SJSA1 (cell line): ENCODE measurements at regions not wholly inside any gene's neighbourhood (a gene's known extent, or its start where the extent isn't known, plus 50 kb on each side); places are given as distances from the start of the nearest gene placed in this dataset.
A peak's percentile ranks its signal among the peaks of the same experiment; 100 is the strongest.
"Not testable (repeated sequence)": the region's sequence is repeated elsewhere in the genome, so short reads cannot be mapped to it uniquely, and the experiment has no call there.

Experiments used
- DNase-seq, 2 experiments: peaks; one replicate each; pipeline ENCODE4 v3.0.0-alpha.2; 2015 to 2020; ENCODE audit warnings: low spot score in 2 of 2, low read depth in 1 of 2
- H3K27ac ChIP-seq: fragments of 250-450 bp; sonication (Bioruptor Pico); 2 replicates; pipeline ENCODE4 v1.5.1; 2020; ENCODE audit warnings: mild to moderate bottlenecking, moderate library complexity
- H3K27me3 ChIP-seq: fragments of 250-450 bp; sonication (Bioruptor Pico); replicated peaks from 2 replicates; pipeline ENCODE4 v1.5.1; 2020; ENCODE audit warnings: mild to moderate bottlenecking, moderate library complexity
- H3K36me3 ChIP-seq: fragments of 250-450 bp; sonication (Bioruptor Pico); 2 replicates; pipeline ENCODE4 v1.5.1; 2020; ENCODE audit warnings: mild to moderate bottlenecking
- H3K4me1 ChIP-seq: fragments of 250-450 bp; sonication (Bioruptor Pico); replicated peaks from 2 replicates; pipeline ENCODE4 v1.6.1; 2021; ENCODE audit warnings: mild to moderate bottlenecking
- H3K4me3 ChIP-seq: fragments of 250-450 bp; sonication (Bioruptor Pico); 2 replicates; pipeline ENCODE4 v1.5.1; 2020; ENCODE audit warnings: mild to moderate bottlenecking
- H3K9me3 ChIP-seq: fragments of 250-450 bp; sonication (Bioruptor Pico); replicated peaks from 2 replicates; pipeline ENCODE4 v1.5.1; 2020; ENCODE audit warnings: mild to moderate bottlenecking

- H3K27ac ChIP-seq: no peak overlapping the region
- H3K27me3 ChIP-seq: no peaks in the 10 kb centered on the region
- H3K36me3 ChIP-seq: no peaks in the 10 kb centered on the region
- no peak overlapping the region for H3K4me3 ChIP-seq
- H3K4me1 ChIP-seq: no peaks in the 10 kb centered on the region
- no peak for DNase-seq
- H3K9me3 ChIP-seq: no peaks in the 10 kb centered on the region
Observed at GRCh38 chrX:1002611-1003010, 209.8 kb downstream of the CRLF2 start.

- no peaks in the 10 kb centered on the region for H3K4me1 ChIP-seq
- H3K9me3 ChIP-seq: 0 out of 2 replicates have a peak, but pooled peaks cover 4% of the 10 kb centered on the region
- no peak for DNase-seq
- no peaks in the 10 kb centered on the region for H3K36me3 ChIP-seq
- H3K27me3 ChIP-seq: no peaks in the 10 kb centered on the region
- H3K4me3 ChIP-seq: no peak overlapping the region
- no peak overlapping the region for H3K27ac ChIP-seq
Observed at GRCh38 chrX:997631-998137, 214.8 kb downstream of the CRLF2 start.

GRCh38 chrX:994780-995179, 217.7 kb downstream of the CRLF2 start:
- Histone ChIP-seq H3K27ac (no peak overlapping the region), H3K9me3 (peaks cover 8% of the 10 kb centered on the region), H3K4me3 (no peak overlapping the region), H3K27me3 (no peaks in the 10 kb centered on the region), H3K4me1 (no peaks in the 10 kb centered on the region), H3K36me3 (no peaks in the 10 kb centered on the region)
- DNase-seq: no peak

DNA sequence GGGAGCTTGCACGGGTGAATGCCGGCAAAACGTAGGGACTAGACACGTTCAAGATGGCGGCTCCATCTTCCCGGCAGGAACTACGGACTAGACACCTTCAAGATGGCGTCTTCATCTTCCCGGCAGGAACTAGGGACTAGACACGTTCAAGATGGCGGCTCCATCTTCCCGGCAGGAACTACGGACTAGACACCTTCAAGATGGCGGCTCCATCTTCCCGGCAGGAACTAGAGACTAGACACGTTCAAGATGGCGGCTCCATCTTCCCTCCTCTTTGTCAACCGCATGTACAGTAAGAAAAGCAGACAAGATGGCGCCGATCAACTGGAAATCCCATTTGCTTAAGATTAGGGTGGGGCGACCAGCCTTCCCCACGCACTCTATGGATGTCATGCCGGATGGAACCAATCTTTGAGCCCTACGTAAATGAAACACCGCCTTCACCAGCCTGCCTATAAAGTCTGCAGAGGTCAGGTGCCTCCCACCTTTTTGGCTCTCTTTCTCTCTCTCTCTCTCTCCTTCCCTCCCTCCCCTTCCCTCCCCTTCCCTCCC, 222.4 kb downstream of the CRLF2 start:
- Histone ChIP-seq H3K27me3 (no peaks in the 10 kb centered on the region), H3K4me3 (no peak overlapping the region), H3K9me3 (peaks cover 8% of the 10 kb centered on the region), H3K4me1 (no peaks in the 10 kb centered on the region), H3K36me3 (no peaks in the 10 kb centered on the region), H3K27ac (no peak overlapping the region)
- DNase-seq: no peak

GRCh38 chrX:988530-988929, 223.9 kb downstream of the CRLF2 start:
- H3K9me3 ChIP-seq, H3K27me3 ChIP-seq: not testable (repeated sequence)

DNA sequence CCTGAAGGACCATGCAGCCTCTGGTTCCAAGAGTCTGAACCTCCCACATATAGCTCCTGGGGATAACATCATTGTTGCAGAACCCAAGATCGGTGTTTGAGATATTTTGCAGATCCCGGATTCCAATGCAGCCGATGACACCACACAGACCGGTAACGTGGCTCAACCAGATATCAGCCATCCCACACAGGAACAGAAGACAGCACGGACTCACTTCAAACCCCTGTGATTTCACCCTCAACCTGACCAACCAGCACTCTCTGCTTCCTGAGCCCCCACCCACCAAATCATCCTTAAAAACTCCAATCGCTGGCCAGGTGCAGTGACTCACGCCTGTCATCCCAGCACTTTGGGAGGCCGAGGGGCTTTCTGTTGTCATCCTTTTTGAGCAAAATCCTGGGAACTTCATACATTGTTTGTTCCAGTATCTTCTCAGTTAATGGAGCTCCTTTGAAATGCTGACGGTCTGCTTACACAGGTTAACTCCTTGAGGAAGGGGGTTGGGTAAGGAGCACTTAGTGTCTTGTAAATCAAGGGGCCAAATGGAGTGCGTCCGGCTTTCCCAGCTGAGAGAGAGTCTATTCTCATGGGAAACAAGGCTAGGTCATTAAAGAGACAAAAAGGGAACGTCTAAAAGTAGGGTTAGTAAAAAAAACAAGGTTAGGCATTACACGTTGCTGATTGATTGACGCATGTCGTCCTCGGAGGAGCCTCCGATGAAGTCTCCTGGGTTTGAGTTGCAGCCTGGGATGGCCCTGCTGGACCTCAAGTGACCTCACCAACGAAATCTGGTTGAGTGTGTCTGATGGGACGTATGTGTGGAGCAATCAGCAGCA, 230.4 kb downstream of the CRLF2 start:
- H3K27ac ChIP-seq: no peak overlapping the region
- no peaks in the 10 kb centered on the region for H3K36me3 ChIP-seq
- H3K9me3 ChIP-seq: no peaks in the 10 kb centered on the region
- H3K27me3 ChIP-seq: no peaks in the 10 kb centered on the region
- H3K4me3 ChIP-seq: no peak overlapping the region
- no peak for DNase-seq
- no peaks in the 10 kb centered on the region for H3K4me1 ChIP-seq

More at GRCh38 chrX:988530-988929, 223.9 kb downstream of the CRLF2 start:
- not testable (repeated sequence) for H3K27ac ChIP-seq, H3K36me3 ChIP-seq, H3K4me3 ChIP-seq, DNase-seq, H3K4me1 ChIP-seq

- no peak overlapping the region for H3K4me3 ChIP-seq
- H3K27me3 ChIP-seq: no peaks in the 10 kb centered on the region
- H3K4me1 ChIP-seq: no peaks in the 10 kb centered on the region
- H3K36me3 ChIP-seq: no peaks in the 10 kb centered on the region
- DNase-seq: no peak
- H3K27ac ChIP-seq: no peak overlapping the region
- H3K9me3 ChIP-seq: no peaks in the 10 kb centered on the region
Observed at GRCh38 chrX:980587-981235, 231.7 kb downstream of the CRLF2 start.

- not testable (repeated sequence) for DNase-seq, H3K4me1 ChIP-seq, H3K27ac ChIP-seq, H3K27me3 ChIP-seq, H3K36me3 ChIP-seq, H3K4me3 ChIP-seq, H3K9me3 ChIP-seq
Observed at GRCh38 chrX:979127-979526, 233.3 kb downstream of the CRLF2 start.

GRCh38 chrX:973010-973632, 239.3 kb downstream of the CRLF2 start:
- no peak overlapping the region for H3K4me3 ChIP-seq
- no peaks in the 10 kb centered on the region for H3K36me3 ChIP-seq
- DNase-seq: no peak
- H3K9me3 ChIP-seq: no peaks in the 10 kb centered on the region
- H3K27me3 ChIP-seq: no peaks in the 10 kb centered on the region
- H3K4me1 ChIP-seq: no peaks in the 10 kb centered on the region
- no peak overlapping the region for H3K27ac ChIP-seq

DNA sequence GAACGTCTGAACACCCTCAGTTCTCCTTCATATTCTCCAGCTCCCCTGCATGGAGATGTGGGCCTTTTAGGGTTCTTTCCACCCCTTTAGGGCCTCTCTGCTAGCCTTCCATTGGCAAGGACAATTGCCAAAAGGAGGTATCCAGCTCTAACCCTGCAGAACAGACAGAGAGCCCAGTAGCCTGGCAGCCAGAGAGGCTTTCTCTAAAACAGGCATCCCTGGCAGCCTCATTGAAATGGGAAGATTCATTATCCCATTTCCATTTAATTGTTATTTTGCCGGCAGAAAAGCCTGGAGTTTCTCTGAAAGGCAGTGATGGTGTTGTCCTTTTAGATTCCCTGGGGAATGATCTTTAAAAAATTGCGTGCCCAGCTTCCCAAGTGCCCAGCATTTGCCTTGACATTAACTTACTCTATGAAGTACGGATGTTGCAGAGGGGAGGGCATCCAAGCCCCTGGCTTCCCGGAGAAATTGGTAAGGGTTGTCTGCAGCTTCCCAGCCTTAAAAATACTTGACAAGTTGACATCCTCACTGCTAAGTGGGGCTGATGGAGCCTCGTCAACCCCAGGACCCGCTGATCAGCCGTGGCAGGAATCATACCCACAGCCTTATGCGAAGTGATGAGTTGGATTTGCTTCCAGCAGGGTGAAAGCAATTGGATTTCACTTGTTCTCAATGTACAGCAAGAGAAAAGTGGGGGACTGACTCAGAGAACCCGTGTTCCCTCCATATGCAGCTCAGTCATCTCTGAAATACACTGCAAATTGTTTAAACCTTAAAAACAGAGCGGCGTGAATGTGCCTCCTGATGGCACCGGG, 244.1 kb downstream of the CRLF2 start:
- no peaks in the 10 kb centered on the region for H3K36me3 ChIP-seq
- H3K4me1 ChIP-seq: no peaks in the 10 kb centered on the region
- no peak for DNase-seq
- H3K27ac ChIP-seq: no peak overlapping the region
- H3K4me3 ChIP-seq: no peak overlapping the region
- H3K27me3 ChIP-seq: no peaks in the 10 kb centered on the region
- no peaks in the 10 kb centered on the region for H3K9me3 ChIP-seq

- Histone ChIP-seq H3K27ac (no peak overlapping the region), H3K27me3 (no peaks in the 10 kb centered on the region)
Observed at GRCh38 chrX:966396-967070, 245.9 kb downstream of the CRLF2 start.

DNA sequence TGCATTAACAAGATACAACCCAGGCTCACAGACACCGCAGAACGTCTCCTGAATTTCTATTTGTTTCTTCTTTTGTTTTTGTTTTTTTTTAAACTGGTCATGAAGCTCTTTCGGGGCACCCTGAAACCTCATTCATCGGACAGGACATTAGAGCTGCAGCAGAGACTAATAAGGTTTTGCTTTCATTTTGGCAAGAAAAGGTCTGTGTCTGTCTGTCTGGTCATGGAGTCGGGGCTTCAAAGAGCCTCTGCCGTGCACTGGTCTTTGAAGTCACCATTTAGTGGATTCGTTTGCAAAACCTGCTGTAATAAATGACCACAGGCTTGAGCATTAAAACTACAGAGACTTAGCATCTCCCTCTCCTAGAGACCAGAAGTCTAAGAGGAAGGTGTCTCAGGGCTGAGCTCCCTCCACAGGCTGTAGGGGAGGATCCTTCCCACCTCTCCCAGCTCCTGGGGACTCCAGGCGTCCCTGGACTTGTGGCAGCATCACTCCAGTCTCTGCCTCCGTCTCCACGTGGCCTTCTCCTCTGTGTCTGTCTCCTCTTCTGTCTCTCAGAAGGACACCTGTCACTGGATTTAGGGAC, 247.5 kb downstream of the CRLF2 start:
- DNase-seq: peak in 1 of 2 experiments; percentile 18
- Histone ChIP-seq H3K27ac (no peak overlapping the region), H3K4me3 (no peak overlapping the region), H3K36me3 (no peaks in the 10 kb centered on the region), H3K4me1 (no peaks in the 10 kb centered on the region), H3K27me3 (no peaks in the 10 kb centered on the region), H3K9me3 (no peaks in the 10 kb centered on the region)

More at GRCh38 chrX:966396-967070, 245.9 kb downstream of the CRLF2 start:
- Histone ChIP-seq H3K36me3 (no peaks in the 10 kb centered on the region), H3K4me1 (no peaks in the 10 kb centered on the region), H3K9me3 (no peaks in the 10 kb centered on the region), H3K4me3 (no peak overlapping the region)
- DNase-seq: peak in 1 of 2 experiments; percentile 22
